Peyer's patch (tissue), 4 donors: ENCODE measurements at regions not wholly inside any gene's neighbourhood (a gene's known extent, or its start where the extent isn't known, plus 50 kb on each side); places are given as distances from the start of the nearest gene placed in this dataset.

Experiments
- DNase-seq, 3 donors: peaks; one replicate each; pipeline ENCODE4 v3.0.0-alpha.2; 2017 to 2019
- H3K27ac ChIP-seq, 4 donors: fragments of 200-600 bp; sonication (generic); one replicate each; pipeline ENCODE4 v1.5.1; 2016 to 2019
- H3K27me3 ChIP-seq, 2 donors: fragments of 200-600 bp; sonication (generic); one replicate each; pipeline ENCODE4 v1.5.1; 2019
- H3K36me3 ChIP-seq, 3 donors: fragments of 200-600 bp; sonication (generic); one replicate each; pipeline ENCODE4 v1.5.1; 2016 to 2019
- H3K4me1 ChIP-seq, 4 donors: fragments of 200-600 bp; sonication (generic); one replicate each; pipeline ENCODE4 v1.5.1; 2016 to 2019
- H3K4me3 ChIP-seq, 4 donors: fragments of 200-600 bp; sonication (generic); 1 replicate in 3 of 4; 2 replicates in 1 of 4; pipeline ENCODE4 v1.5.1; 2016 to 2019; ENCODE audit warnings: mild to moderate bottlenecking in 1 of 4
- H3K9me3 ChIP-seq, 4 donors: fragments of 200-600 bp; sonication (generic); one replicate each; pipeline ENCODE4 v1.5.1; 2016 to 2019; ENCODE audit warnings: mild to moderate bottlenecking in 1 of 4
- CTCF ChIP-seq, 6 experiments: fragments of 450-650 bp in 4 of 6; fragments of 200-600 bp in 2 of 6; sonication (generic) in 1 of 6; IDR thresholded peaks; one replicate each; pipeline ENCODE4 v1.5.1; 2017 to 2019; ENCODE audit warnings: antibody characterized with exemption in 6 of 6, mild to moderate bottlenecking in 3 of 6, moderate library complexity in 1 of 6
- POLR2A ChIP-seq, 2 donors: fragments of 450-650 bp; IDR thresholded peaks; one replicate each; pipeline ENCODE4 v1.5.1; 2017; ENCODE audit warnings: antibody characterized with exemption in 2 of 2, mild to moderate bottlenecking in 2 of 2, moderate library complexity in 2 of 2

GRCh38 chr10:110444004-110444337 lies 53.7 kb upstream of the DUSP5 start:
- TF ChIP-seq CTCF (IDR thresholded peaks at IDR 0.05) (no peak), POLR2A (IDR thresholded peaks at IDR 0.05) (no peak)
- peak in 1 of 3 donors; percentile 21 for DNase-seq
- Histone ChIP-seq H3K9me3 (no peaks in the 10 kb centered on the region), H3K4me1 (no peaks in the 10 kb centered on the region), H3K36me3 (no peaks in the 10 kb centered on the region), H3K27me3 (no peaks in the 10 kb centered on the region), H3K27ac (no peak overlapping the region), H3K4me3 (no peak overlapping the region)

- no peaks in the 10 kb centered on the region for H3K36me3 ChIP-seq
- TF ChIP-seq CTCF (IDR thresholded peaks at IDR 0.05) (no peak), POLR2A (IDR thresholded peaks at IDR 0.05) (no peak)
These were observed 51.8 kb upstream of the DUSP5 start for GRCh38 chr10:110445871-110446270.

GRCh38 chr10:110446277-110446676 lies 51.4 kb upstream of the DUSP5 start:
- Histone ChIP-seq H3K27ac (no peak overlapping the region), H3K9me3 (no peaks in the 10 kb centered on the region), H3K27me3 (no peaks in the 10 kb centered on the region), H3K4me1 (no peaks in the 10 kb centered on the region), H3K36me3 (no peaks in the 10 kb centered on the region), H3K4me3 (no peak overlapping the region)
- TF ChIP-seq CTCF (IDR thresholded peaks at IDR 0.05) = no peak
- DNase-seq = peak in 1 of 3 donors; percentile 18

More at GRCh38 chr10:110445871-110446270, 51.8 kb upstream of the DUSP5 start:
- DNase-seq = no peak
- Histone ChIP-seq H3K4me1 (no peaks in the 10 kb centered on the region), H3K9me3 (no peaks in the 10 kb centered on the region), H3K27ac (no peak overlapping the region), H3K4me3 (no peak overlapping the region), H3K27me3 (no peaks in the 10 kb centered on the region)

GRCh38 chr10:110446954-110447608 lies 50.6 kb upstream of the DUSP5 start:
- Histone ChIP-seq H3K4me1 (no peaks in the 10 kb centered on the region), H3K36me3 (no peaks in the 10 kb centered on the region), H3K9me3 (no peaks in the 10 kb centered on the region), H3K4me3 (no peak overlapping the region), H3K27me3 (no peaks in the 10 kb centered on the region), H3K27ac (no peak overlapping the region)
- no peak for TF ChIP-seq POLR2A (IDR thresholded peaks at IDR 0.05)
- TF ChIP-seq CTCF (IDR thresholded peaks at IDR 0.05) = no peak
- DNase-seq = peak in 1 of 3 donors; percentile 35

- Histone ChIP-seq H3K36me3 (no peaks in the 10 kb centered on the region), H3K9me3 (no peaks in the 10 kb centered on the region), H3K4me3 (no peak overlapping the region), H3K27ac (no peak overlapping the region), H3K4me1 (no peaks in the 10 kb centered on the region), H3K27me3 (no peaks in the 10 kb centered on the region)
- TF ChIP-seq POLR2A (IDR thresholded peaks at IDR 0.05) = no peak
- TF ChIP-seq CTCF (IDR thresholded peaks at IDR 0.05) = no peak
- no peak for DNase-seq
These were observed 49.8 kb upstream of the DUSP5 start for GRCh38 chr10:110447886-110448285.
